ENCODE measurements at regions not wholly inside any gene's neighbourhood (a gene's known extent, or its start where the extent isn't known, plus 50 kb on each side); places are given as distances from the start of the nearest gene placed in this dataset.

DNA sequence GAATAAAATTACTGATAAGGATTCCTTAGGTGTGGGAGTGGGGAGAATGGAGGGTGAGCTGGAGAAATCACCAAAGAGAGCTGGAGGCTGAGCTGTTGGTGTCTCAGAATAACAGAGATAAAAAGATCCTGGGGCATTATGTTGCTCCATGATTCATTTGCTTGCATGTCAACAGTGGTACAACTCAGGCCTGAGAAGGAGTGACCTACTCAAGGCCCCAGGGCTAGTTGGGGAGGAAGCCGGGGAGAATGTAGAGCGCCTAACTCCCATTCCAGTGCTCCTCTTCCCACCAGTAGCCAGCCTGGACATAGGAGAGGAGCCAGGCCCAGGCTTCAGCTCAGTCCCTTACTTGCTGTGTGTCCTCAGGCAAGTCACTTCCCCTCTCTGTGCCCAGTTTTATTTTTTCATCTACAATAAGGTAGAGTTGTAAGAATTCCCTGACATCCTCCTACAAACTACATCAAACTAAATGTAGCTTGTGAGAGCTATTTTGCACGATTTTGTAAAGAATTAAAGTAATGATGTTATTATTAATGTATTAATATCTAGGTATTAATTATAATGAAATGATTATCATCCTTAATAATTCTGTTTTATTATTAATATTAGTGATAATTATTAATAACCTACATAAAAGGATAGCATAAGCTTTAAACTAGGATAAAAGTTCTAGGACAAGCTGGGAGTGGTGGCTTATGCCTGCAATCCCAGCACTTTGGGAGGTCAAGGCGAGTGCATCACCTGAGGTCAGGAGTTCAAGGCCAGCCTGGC, 250.9 kb upstream of the SULF2 start:
- TF ChIP-seq TARDBP (IDR thresholded peaks at IDR 0.05) (no peak), ARNT (IDR thresholded peaks at IDR 0.05) (no peak), SP1 (IDR thresholded peaks at IDR 0.05) (no peak), ELF4 (IDR thresholded peaks at IDR 0.05) (no peak), FOXM1 (IDR thresholded peaks at IDR 0.05; ENCODE audit: borderline replicate concordance) (no peak), NFRKB (IDR thresholded peaks at IDR 0.05) (no peak), CTBP1 (IDR thresholded peaks at IDR 0.05; ENCODE audit: borderline replicate concordance) (no peak), FOXK2 (IDR thresholded peaks at IDR 0.05) (no peak), BHLHE40 (IDR thresholded peaks at IDR 0.05; ENCODE audit: borderline replicate concordance) (no peak), FOXA1 (IDR thresholded peaks at IDR 0.05) (no peak), LEF1 (IDR thresholded peaks at IDR 0.05; ENCODE audit: borderline replicate concordance) (no peak), ZNF384 (IDR thresholded peaks at IDR 0.05) (no peak), SUZ12 (IDR thresholded peaks at IDR 0.05) (no peak)
- TF ChIP-seq, protein P1, sequence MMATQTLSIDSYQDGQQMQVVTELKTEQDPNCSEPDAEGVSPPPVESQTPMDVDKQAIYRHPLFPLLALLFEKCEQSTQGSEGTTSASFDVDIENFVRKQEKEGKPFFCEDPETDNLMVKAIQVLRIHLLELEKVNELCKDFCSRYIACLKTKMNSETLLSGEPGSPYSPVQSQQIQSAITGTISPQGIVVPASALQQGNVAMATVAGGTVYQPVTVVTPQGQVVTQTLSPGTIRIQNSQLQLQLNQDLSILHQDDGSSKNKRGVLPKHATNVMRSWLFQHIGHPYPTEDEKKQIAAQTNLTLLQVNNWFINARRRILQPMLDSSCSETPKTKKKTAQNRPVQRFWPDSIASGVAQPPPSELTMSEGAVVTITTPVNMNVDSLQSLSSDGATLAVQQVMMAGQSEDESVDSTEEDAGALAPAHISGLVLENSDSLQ (IDR thresholded peaks at IDR 0.05), result no peak

Measured in HEK293T (cell line).